ENCODE measurements at regions not wholly inside any gene's neighbourhood (a gene's known extent, or its start where the extent isn't known, plus 50 kb on each side); places are given as distances from the start of the nearest gene placed in this dataset.

DNA sequence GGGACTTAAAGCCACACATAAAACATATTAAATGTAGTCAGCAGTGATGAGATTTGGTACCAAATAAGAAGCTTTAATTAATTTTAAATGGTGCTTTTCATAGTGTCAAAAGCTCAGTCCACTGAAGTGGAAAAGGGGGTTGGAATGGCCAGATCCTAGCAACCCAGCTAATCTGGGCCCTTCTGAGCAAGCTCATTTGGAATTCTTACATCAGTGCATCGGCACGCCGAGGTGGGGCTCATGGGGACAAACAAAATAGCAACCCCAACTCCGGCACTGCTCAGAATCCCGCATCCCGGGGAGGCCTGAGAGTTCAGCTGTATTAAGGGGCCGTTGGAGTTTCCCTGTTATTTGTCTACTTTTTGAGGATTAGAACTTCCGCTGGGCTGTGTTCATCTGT is 526.4 kb downstream of the SOX2 start:
- no peak overlapping the region for H3K9ac ChIP-seq (ENCODE audit: low read length)
- H3K27ac ChIP-seq (ENCODE audit: low read length in 2 of 2), result no peak overlapping the region
- WGBS (ENCODE audit: insufficient coverage), result 93% methylated on average over 8 of the region's 8 CpGs
- Mint-ChIP-seq H3K4me1 (no peaks in the 10 kb centered on the region), H3K4me3 (no peak overlapping the region), H3K9me3 (ENCODE audit: insufficient read depth) (no peaks in the 10 kb centered on the region), H3K27me3 (no peaks in the 10 kb centered on the region), H3K27ac (no peak overlapping the region)
- H2AFZ ChIP-seq (ENCODE audit: insufficient read depth, low read depth, low read length, poor library complexity, severe bottlenecking), result no peak overlapping the region
- no peak overlapping the region for H3K4me3 ChIP-seq (ENCODE audit: control extremely low read depth in 1 of 5, extremely low read depth in 1 of 5, insufficient read depth in 1 of 5, low read depth in 2 of 5, low read length in 4 of 5)
- H3K9me3 ChIP-seq (ENCODE audit: control extremely low read depth in 1 of 3, control insufficient read depth in 2 of 3, insufficient read depth in 1 of 3, low read length in 2 of 3), result no peaks in the 10 kb centered on the region
- ChIA-PET POLR2A (no interaction called here), CTCF (no interaction called here)
- no peak overlapping the region for H3K4me2 ChIP-seq (replicated peaks; ENCODE audit: low read depth, low read length, poor library complexity, severe bottlenecking)
- H3K79me2 ChIP-seq (ENCODE audit: control insufficient read depth, insufficient read depth, low read length), result no peaks in the 10 kb centered on the region
- DNase-seq (no peak), ATAC-seq (ENCODE audit: low read depth) (no peak)
- intact Hi-C loops (cut with micrococcal nuclease), result no loop called here
- TF ChIP-seq EZH2 (IDR thresholded peaks at IDR 0.05; ENCODE audit: borderline replicate concordance, insufficient read depth, low read depth, low read length, poor library complexity, severe bottlenecking), result no peak
- TF ChIP-seq, protein P1, sequence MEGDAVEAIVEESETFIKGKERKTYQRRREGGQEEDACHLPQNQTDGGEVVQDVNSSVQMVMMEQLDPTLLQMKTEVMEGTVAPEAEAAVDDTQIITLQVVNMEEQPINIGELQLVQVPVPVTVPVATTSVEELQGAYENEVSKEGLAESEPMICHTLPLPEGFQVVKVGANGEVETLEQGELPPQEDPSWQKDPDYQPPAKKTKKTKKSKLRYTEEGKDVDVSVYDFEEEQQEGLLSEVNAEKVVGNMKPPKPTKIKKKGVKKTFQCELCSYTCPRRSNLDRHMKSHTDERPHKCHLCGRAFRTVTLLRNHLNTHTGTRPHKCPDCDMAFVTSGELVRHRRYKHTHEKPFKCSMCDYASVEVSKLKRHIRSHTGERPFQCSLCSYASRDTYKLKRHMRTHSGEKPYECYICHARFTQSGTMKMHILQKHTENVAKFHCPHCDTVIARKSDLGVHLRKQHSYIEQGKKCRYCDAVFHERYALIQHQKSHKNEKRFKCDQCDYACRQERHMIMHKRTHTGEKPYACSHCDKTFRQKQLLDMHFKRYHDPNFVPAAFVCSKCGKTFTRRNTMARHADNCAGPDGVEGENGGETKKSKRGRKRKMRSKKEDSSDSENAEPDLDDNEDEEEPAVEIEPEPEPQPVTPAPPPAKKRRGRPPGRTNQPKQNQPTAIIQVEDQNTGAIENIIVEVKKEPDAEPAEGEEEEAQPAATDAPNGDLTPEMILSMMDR (IDR thresholded peaks at IDR 0.05), result no peak
- H3K27me3 ChIP-seq (replicated peaks in 1 of 4; ENCODE audit: control extremely low read depth in 1 of 4, control insufficient read depth in 3 of 4, insufficient read depth in 4 of 4, low read length in 3 of 4), result no peaks in the 10 kb centered on the region
- no peaks in the 10 kb centered on the region for H3K4me1 ChIP-seq (ENCODE audit: control insufficient read depth in 2 of 2, insufficient read depth in 2 of 2, low read length in 2 of 2)
- H3K36me3 ChIP-seq (replicated peaks in 1 of 2; ENCODE audit: control extremely low read depth in 1 of 2, control insufficient read depth in 1 of 2, extremely low read depth in 1 of 2, insufficient read depth in 2 of 2, low read length in 1 of 2), result no peaks in the 10 kb centered on the region
- H4K20me1 ChIP-seq (ENCODE audit: control insufficient read depth, insufficient read depth, low read length, poor library complexity, severe bottlenecking), result no peaks in the 10 kb centered on the region

DNA sequence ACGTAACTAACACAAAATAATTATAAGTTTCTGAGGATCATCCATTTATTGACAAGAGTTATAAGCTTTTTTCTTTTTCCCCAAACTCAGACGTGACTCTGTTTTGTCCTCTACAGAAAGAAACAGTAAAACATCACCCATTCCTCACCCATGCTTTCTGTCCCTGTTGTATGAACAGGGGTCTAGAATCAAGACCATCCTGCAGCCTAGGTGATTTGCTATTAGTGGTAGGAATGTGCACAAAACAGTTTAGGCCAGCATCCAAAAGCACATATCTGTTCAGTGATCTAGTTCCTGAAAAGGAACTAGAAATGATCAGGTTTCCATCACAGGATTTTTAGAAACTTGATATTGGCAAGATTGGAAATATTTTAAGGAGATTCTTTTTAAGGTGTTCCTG is 527.6 kb downstream of the SOX2 start:
- intact Hi-C loops (cut with micrococcal nuclease), result no loop called here
- Histone ChIP-seq H3K4me3 (ENCODE audit: control extremely low read depth in 1 of 5, extremely low read depth in 1 of 5, insufficient read depth in 1 of 5, low read depth in 2 of 5, low read length in 4 of 5) (no peak overlapping the region), H4K20me1 (ENCODE audit: control insufficient read depth, insufficient read depth, low read length, poor library complexity, severe bottlenecking) (no peaks in the 10 kb centered on the region), H3K9ac (ENCODE audit: low read length) (no peak overlapping the region), H3K4me2 (replicated peaks; ENCODE audit: low read depth, low read length, poor library complexity, severe bottlenecking) (no peak overlapping the region), H2AFZ (ENCODE audit: insufficient read depth, low read depth, low read length, poor library complexity, severe bottlenecking) (no peak overlapping the region), H3K27ac (ENCODE audit: low read length in 2 of 2) (no peak overlapping the region), H3K9me3 (ENCODE audit: control extremely low read depth in 1 of 3, control insufficient read depth in 2 of 3, insufficient read depth in 1 of 3, low read length in 2 of 3) (no peaks in the 10 kb centered on the region), H3K79me2 (ENCODE audit: control insufficient read depth, insufficient read depth, low read length) (no peaks in the 10 kb centered on the region), H3K36me3 (replicated peaks in 1 of 2; ENCODE audit: control extremely low read depth in 1 of 2, control insufficient read depth in 1 of 2, extremely low read depth in 1 of 2, insufficient read depth in 2 of 2, low read length in 1 of 2) (no peaks in the 10 kb centered on the region), H3K4me1 (ENCODE audit: control insufficient read depth in 2 of 2, insufficient read depth in 2 of 2, low read length in 2 of 2) (no peaks in the 10 kb centered on the region), H3K27me3 (replicated peaks in 1 of 4; ENCODE audit: control extremely low read depth in 1 of 4, control insufficient read depth in 3 of 4, insufficient read depth in 4 of 4, low read length in 3 of 4) (no peaks in the 10 kb centered on the region)
- ATAC-seq (ENCODE audit: low read depth) (no peak), DNase-seq (no peak)
- Mint-ChIP-seq H3K27ac (no peak overlapping the region), H3K9me3 (ENCODE audit: insufficient read depth) (no peaks in the 10 kb centered on the region), H3K4me3 (no peak overlapping the region), H3K4me1 (no peaks in the 10 kb centered on the region), H3K27me3 (no peaks in the 10 kb centered on the region)
- ChIA-PET CTCF (no interaction called here), POLR2A (no interaction called here)
- TF ChIP-seq EZH2 (IDR thresholded peaks at IDR 0.05; ENCODE audit: borderline replicate concordance, insufficient read depth, low read depth, low read length, poor library complexity, severe bottlenecking), result no peak
- TF ChIP-seq, protein P1 (IDR thresholded peaks at IDR 0.05), result no peak
- no CpG with 5 or more reads among the region's 2 CpGs for WGBS (ENCODE audit: insufficient coverage)
